Activated CD8-positive, alpha-beta memory T cell treated with anti-CD3 and anti-CD28 coated beads, Interleukin-2, amount 50 U/mL, for 1 hour (primary cell): ENCODE measurements at regions not wholly inside any gene's neighbourhood (a gene's known extent, or its start where the extent isn't known, plus 50 kb on each side); places are given as distances from the start of the nearest gene placed in this dataset.

ENCODE experiments used
- DNase-seq: peaks from one replicate; pipeline ENCODE4 v3.0.0-alpha.2; 2020; ENCODE audit errors: extremely low read depth

DNA sequence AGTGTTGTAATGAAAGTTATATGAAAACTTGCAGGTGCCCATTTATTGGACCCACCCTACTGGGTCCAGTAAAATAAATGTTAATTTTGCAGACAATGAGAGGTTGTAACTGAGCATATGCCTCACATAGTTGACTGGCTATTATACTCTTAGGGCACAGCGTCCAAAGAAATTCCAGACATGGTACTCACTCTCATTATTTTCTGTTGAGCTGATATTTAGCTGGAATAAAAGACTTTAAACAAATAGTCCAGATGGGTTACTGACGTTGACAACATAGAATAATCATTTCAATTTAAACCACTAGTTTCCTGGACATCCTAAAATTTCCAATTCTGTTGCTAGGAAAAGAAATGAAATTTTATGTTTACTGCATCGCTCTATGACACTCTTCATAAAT lies 174.5 kb downstream of the ZNF365 start:
- no peak for DNase-seq

DNA sequence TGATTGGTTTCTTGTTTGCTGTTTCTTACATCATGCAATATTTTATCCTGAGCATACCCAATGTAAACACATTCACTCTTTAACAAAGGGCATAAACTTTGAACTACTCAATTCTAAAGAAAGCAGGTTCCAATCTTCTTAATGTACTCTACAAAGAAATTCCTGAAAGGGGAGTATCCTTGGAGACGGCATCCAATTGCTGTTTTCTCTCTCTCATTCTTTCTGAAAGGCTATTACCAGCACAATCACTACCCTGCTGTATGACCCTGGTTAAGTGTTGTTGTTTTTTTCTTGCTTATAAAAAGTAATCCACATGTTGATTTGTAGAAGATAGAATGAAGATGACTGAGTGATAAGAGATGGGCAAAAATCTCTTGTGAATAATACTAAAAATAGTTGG lies 176.0 kb downstream of the ZNF365 start:
- DNase-seq: no peak

DNA sequence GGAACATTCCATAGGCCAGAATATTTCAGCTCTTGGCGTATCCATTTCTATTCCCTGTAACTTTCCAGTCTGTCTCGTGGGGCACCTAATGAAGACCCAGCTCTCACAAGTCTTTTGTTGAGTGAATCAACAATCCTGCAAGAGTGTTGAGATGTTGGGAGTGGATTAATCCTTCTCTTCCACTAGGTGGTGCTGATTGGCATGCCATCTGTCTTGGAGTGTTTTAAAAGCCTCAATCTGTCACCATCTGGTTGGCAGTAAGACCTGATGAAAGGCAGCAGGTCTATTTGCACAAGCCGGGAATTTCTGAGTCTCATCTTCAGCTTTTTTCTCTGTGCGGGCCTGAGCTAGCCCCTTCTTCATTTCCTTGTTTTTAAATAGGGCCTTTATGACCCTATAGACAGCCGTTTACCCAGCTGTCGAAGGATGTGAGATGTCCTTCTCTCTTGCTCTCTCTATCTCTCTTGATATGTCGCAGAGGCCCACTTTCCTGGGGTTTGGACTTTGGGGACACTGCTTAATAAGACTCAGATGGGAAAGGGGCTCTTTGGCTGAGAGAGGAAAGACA lies 180.5 kb downstream of the ZNF365 start:
- DNase-seq: no peak

DNA sequence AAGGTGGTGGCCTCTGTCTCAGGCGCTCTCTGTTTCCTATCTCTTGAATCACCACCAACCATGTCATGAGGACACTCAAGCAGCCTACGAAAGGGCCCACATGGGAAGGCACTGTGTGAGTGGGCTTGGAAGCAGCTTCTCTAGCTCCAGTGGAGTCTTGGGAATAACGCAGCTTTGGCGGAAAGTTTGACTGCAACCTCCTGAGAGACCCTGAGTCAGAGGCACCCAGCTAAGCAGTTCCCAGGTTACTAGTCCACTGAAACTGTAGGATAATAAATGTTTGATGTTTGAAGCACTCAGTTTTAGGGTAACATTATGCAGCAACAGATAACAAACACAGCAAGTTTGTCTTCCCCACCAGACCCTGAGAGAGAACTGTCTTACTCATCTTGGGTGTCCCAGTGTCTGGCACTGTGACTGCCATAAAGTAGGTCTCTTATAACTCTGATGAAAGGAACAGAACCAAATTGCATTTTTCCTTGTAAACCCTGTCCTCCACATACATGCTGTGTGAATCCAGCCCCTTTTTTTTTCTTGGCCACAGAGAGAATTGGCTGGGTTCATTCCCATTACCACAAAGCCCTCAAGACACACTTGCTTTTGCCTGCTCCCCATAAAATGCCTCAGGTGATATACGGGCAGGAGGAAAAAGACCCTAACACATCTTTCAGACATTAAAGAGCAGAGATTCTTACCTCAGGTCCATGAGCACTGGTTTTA lies 185.5 kb downstream of the ZNF365 start:
- no peak for DNase-seq

DNA sequence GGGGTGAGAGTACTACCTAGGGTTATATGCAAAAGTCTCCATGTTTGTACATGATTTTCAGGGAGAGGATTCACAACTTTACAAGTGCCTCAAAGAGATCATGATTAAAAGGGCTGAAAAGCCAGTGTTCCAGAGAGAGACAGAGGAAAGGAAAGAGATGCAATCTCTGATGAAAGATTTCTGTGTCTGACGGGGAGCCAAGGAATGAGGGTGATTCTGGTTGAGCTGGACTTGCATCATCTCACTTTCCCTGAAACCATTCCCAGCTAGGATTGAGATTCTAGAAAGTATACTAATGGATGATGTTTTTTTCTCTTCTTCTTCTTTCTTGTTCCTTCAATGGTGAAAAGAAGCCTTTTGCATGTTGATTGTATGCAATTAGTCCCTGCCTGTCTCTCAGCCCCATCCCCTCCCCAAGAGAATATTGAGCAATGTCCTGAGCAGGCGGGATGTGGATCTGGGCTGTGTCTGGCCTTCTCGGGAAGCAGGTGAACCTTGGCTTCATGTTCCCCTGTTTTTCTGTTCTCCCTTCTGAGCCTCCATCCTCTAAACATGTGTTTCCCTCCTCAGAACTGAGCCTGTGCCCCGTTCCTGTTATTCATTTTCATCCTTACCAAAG lies 186.1 kb downstream of the ZNF365 start:
- no peak for DNase-seq

DNA sequence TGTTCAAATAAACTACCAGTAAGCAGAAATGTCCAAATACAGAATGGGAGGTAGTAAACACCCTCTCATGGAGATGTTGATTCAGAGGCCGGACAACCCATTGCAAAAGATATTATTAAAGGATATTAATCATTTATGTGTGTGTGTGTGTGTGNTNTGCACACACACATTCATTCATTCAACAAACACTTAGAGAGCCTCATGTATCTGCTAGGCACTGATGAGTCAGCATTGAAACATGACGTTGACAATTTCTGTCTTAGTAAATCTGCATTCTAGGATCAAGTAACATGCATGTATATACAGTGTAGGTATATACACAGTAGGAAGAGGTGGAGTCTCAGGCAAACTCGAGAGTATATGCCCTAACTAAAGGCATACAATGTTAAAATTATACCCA lies 187.0 kb downstream of the ZNF365 start:
- DNase-seq: no peak

DNA sequence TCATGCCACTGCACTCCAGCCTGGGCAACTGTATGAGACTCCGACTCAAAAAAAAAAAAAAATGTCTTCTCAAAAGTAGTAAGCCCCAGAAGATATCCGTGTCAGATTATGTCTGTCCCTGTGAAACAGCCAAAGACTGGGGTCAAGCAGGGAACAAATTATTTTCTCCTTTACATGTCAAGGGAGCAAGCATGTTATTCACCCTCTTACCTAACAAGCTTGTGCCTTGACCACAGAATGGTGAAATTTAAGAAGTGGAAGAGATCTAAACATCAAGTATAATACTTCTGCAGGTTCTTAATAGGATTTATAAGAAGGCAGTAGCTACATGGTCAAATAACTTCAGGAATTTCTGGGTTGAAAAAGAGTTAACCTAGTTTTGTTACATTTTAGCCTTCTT lies 187.9 kb downstream of the ZNF365 start:
- DNase-seq: no peak

DNA sequence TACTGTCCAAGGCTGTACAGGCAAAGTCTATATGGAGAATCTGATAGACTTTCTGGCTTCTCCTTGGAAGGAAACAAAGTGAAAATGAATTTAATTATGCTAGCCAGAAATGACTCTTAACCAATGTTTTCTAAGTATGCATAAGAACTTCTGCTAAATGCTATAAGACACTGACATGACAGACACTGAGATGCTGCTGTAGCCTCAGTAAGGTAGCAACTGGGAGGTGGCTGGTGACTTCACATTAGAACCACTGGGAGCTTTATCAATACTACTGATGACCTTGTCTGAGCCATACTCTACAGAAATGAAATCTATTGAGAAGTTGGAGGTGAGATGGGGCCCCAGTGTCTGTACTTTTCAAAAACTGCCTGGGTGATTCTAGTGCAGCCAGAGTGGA lies 188.6 kb downstream of the ZNF365 start:
- DNase-seq: no peak

DNA sequence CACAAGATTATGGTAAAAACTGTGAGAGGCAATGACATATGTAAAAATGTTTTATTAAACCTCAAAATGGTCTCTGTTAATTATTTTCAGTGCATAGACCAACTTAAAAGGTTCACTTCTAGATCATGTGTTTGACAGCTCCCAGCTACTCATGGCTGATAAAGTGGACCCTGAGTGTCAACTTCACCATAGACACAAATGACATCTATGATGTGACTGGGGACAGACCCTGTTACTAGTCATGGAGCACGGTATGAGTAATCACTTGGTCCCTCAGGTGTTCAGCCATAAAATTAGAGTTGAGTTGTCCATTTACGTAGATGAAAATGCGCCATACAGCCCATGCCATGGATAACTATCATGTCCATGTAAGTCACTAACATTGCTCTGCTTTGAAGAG lies 199.8 kb downstream of the ZNF365 start:
- no peak for DNase-seq

DNA sequence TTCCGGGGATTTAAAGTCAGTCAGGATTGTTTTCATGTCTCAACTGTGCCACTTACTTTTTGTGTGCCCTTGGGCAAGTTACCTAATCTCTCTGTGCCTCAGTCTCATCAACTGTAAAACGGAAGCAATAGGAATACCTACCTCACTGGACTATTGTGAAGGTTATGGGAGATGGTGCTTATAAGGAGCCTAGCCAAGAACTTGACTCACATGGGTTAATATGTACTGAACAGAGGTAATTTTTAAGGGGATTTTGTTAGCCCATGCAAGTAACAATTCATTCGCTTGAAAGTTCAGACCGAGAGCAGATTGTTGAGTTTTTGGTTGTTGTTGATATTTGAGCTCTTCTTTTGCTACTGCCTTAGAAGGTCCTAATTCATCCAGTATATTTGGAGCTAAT lies 202.9 kb downstream of the ZNF365 start:
- no peak for DNase-seq

DNA sequence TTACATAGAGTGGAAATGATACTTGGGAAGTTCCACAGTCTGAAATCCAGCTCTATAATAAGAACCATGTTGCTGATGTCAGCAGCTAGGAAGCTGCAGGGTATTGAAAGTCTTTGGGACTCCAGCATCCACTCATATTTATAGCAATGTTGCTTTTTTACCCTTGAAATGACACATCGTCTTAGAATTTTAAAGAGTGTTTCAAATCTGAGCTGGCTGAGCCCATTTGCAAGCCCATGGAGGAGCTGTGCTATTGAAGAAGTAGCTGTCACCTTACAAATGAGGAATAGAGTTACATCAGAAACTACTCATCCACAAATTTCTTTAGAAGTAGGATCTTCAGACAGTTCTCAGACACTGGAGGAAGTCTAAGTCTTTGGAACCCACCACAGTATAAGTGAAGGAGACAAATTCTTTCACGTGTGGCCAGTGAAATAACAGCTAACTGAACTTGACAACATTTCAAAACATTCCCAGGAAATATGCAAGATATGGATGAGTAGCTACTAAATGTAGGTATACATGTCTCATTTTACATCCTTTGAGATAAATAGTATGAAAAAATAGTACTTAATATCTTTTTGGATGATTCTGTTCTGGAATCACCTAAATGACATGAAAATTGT lies 203.6 kb downstream of the ZNF365 start:
- no peak for DNase-seq

DNA sequence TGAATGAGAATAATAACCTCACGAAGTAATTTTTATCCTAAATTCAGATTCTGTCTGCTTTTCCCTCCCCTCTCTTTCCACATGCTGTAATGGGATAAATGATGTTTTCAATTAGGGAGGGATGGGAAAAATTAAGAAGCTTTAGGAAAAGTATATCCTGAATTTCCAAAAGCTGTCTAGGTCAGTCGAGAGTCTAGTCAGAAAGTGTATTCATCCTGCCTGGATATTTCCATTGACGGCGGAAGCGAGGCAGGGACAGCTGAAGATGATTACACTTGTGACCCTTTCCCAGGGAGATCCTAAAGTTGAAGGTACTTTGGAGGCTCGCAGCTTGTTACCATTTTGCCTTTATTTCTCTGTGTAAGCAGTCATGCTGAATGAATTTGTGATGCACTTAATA lies 204.1 kb downstream of the ZNF365 start:
- no peak for DNase-seq

DNA sequence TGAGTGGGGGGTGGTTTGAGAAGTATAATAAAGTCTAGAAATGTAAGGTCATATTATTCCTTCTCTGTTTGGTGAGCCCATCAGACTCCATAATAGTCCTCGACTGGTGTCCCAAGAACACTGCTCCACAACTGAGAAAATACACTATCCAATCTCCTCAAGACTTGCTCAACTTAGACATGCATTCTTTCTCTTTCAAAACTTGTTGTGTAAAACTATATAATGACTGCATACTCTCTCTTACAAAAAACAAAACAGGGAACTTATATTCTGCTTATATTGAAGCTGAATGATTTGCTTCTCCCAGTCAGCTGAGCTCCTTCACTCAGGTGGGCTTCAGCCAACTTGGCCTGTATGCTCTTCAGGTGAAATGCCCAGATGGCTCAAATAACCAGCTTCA lies 204.7 kb downstream of the ZNF365 start:
- no peak for DNase-seq

DNA sequence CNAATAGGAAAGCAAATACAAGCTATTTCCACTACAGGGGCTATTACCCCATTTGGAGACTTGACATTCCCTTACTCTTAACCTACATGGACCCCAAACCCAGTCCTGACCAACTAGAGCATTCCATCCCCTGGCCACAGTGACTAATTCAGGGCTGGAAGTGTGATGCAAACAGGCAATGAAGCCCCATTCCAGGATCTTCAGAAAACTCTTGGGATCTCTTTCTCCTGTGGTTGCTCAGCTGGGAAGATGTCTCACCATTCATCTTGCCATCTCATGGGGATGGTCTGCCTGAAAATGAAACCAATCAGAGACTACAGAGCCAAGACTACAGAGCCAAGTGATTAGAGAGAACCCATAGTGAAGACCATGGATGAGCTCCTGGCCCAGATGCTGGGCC lies 206.2 kb downstream of the ZNF365 start:
- DNase-seq: no peak

DNA sequence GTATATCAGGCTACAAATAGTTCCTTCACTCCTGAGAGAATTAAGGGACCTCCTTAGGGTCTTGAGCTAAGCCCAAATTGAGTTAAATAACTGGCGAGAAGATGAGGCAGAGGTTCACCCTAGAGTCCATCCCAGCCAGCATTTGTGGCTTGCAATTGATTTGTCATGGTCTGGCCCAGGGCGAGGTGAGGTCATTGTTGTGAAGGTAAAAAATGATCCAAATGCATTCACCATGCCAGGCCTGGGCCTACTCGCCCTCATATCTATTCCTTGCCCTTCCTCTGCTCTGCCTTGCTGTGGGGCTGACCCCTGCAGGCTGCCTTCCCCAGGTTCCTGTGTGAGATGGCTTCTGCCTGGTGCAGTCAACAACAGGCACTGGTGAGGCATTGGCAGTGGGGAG lies 207.2 kb downstream of the ZNF365 start:
- DNase-seq: no peak

DNA sequence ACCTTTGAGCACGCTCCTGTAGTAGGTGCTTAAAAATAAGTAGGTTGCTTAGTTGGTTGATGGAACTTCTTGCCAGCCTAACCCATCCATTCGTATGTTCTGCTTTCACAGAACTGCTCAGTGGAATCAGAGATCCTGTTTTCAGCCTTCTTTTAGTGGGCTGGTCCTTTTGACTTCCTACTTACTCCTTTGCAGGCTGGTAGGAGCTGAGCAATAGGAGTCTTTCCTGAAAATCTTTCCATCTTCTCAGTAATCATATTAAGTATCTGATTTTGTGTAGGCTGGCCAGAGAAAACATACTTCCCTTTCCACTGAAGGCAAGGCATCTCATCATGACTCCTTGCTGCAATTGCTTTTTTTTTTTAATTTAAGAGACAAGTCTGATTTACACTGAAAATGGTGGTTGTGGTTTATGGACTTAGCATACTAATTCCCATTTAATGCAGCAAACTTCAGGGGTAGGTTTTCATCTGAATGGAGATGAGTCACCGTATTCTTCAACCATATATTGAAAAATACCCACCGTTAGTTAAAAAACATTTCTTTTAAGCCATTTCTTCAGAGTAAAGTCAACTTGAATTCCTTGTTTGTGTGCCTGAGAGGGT lies 208.0 kb downstream of the ZNF365 start:
- no peak for DNase-seq

DNA sequence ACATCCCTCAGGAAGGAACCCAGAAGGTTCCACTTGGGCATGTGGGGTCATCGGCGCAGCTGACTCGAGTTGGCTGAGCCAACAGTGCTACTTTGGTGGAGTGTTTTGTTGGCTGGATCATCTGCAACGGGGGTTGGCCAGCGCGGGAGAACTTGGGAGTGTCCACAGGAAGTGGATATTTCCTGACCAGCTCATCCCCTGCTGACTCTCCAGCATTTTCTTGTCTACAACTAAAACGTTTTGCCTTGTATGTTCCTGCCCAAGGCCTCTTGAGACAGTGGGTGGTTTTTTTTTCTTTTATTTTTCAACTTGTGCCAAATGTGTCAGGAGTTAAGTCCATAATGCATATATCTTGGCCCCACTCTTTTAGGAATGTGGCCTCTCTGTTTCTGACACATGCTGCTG lies 208.6 kb downstream of the ZNF365 start:
- no peak for DNase-seq

DNA sequence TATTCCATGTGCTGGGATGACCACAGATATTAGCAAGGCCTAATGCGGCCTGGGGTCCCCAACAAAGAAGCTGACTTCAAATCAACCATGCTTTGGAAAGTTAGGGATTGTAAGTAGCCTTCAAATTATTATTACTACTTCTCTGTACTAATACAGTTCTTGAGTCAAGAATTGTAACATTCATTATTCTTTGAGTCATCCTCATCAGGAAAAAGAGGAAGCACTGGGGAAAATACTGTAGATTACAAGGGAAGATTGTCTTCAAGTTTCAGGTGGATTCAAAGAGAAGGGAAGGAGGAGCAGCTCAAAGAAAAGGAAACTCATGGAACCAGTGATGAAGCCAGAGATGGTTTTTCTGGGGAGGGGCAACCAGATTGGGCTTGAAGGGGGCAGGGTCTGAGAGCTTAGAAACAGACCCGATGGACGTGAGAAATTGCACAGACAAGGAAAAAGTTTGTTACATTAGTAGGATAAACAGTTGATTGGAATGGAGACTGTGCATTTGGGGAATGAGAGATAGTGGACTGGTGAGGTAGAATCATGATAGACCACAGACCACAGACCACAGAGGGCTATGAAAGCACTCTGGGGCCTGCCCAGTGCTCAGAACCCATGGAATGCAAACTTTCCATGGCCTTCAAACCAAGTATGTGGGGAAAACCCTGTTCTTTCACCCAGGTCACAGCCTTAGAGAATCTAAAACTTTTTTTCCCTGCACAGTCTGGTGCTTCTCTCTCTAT lies 209.9 kb downstream of the ZNF365 start:
- no peak for DNase-seq

DNA sequence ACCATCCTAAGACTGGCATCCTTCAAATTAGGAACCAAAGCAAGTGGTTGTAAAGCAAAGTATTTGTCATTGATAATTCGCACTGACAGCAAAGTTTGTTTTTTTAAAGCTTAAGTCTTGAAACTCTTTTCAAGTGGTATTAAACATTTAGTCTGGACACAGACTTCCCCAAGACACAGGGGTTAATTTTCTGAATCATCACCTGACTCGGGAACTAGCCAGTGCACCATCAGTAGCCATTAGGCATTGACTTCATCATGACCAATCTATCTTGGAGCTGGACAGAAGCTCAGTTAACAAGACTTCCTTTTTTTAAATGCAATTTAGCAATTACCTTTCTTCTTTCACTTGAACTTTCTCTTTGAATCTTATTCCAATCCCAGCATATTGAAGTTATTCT lies 210.6 kb downstream of the ZNF365 start:
- no peak for DNase-seq

DNA sequence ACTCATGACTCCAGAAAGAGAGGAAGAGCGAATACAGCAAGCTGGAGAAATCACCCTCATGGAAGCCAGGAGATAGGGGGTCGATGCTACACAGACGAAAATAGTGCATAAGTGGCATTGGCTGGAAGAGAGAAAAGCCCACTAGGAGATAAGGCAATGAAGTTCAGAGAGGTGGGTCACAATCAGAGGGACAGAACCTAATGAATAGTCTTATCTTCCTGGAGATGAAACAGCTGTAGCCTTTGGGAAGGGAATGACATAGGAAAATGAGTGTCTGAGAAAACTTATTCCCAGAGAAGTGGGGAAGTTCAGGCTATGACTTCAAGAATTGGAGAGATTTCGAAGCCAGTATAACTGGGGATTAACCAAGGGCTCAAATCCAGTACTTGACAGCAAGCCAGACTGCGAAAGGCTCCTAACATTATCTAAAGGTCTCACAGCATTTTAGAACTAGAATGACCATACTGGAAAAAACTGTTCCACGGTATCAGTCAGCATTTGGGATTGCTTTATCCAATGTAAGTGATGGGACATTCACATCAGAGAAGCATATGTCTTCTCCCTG lies 211.1 kb downstream of the ZNF365 start:
- no peak for DNase-seq

DNA sequence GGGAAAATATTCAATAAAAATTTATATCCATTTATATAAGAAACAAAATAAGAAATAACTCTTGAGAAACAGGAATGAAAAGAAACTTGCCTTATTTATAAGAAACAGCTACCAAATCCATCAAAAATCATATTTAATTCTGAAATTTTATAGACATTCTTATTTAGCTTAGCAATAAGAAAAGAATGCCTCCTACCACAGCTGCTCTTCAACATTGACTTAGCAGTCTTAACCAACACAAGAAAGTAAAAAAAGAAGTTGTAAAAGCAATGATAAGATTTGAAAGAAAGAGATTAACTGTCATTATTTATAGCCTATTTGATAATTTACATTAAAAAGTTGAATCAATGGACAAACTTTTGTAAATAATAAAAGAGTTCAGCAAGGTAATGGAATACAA lies 212.8 kb downstream of the ZNF365 start:
- DNase-seq: no peak

DNA sequence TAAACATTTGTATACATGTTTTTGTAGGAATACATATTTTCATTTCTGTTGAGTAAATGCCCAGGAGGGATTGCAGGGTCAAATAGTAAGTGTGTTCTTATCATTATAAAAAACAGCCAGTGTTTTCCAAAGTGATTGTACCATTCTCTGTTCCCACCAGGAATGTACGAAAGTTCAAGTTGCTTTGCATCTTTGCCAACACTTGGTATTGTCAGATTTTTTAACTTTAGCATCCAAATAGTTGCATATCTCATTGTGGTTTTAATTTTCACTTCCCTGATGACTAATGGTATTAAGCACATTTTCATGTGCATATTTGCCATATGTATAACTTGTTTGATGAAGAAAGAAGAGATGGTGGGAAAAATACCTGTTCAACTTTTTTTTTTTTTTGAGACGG lies 213.9 kb downstream of the ZNF365 start:
- no peak for DNase-seq
